ENCODE measurements at regions not wholly inside any gene's neighbourhood (a gene's known extent, or its start where the extent isn't known, plus 50 kb on each side); places are given as distances from the start of the nearest gene placed in this dataset.

- H3K27ac ChIP-seq (ENCODE audit: insufficient read depth, low read depth, low read length), result no peak overlapping the region
- DNase-seq (ENCODE audit: low read depth, low spot score) (no peak), FAIRE-seq (no peak)
- no peaks in the 10 kb centered on the region for H3K4me1 ChIP-seq (ENCODE audit: control insufficient read depth, extremely low read depth, insufficient read depth, low read length)
- intact Hi-C loops (cut with micrococcal nuclease) (no loop called here), dilution Hi-C loops (cut with MboI; ENCODE audit: extremely low pct_ligation_motif_present, low sequenced_read_pairs) (no loop called here)
- H3K4me2 ChIP-seq (ENCODE audit: insufficient read depth, low read length), result no peak overlapping the region
- TF ChIP-seq POLR2A (IDR thresholded peaks at IDR 0.05; ENCODE audit: low read depth, low read length) (no peak), EZH2 (IDR thresholded peaks at IDR 0.05; ENCODE audit: borderline replicate concordance, low read depth, low read length, severe bottlenecking) (no peak), MYC (IDR thresholded peaks at IDR 0.05; ENCODE audit: low read depth, low read length) (no peak), GATA2 (IDR thresholded peaks at IDR 0.05; ENCODE audit: insufficient read depth, insufficient read length, low read depth, low read length) (no peak), CTCF (IDR thresholded peaks at IDR 0.05; ENCODE audit: extremely low read depth in 1 of 2, insufficient read depth in 1 of 2, low read depth in 1 of 2, low read length in 2 of 2) (no peak), FOS (IDR thresholded peaks at IDR 0.05; ENCODE audit: borderline replicate concordance, insufficient read depth, low read length) (no peak), JUN (IDR thresholded peaks at IDR 0.05; ENCODE audit: borderline replicate concordance, insufficient read depth, insufficient read length, low read depth) (no peak), POLR2AphosphoS5 (IDR thresholded peaks at IDR 0.05; ENCODE audit: insufficient read depth, low read depth, low read length) (no peak)
- TF ChIP-seq, protein P1, sequence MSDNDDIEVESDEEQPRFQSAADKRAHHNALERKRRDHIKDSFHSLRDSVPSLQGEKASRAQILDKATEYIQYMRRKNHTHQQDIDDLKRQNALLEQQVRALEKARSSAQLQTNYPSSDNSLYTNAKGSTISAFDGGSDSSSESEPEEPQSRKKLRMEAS (IDR thresholded peaks at IDR 0.05; ENCODE audit: insufficient read depth, insufficient read length), result no peak
- no peaks in the 10 kb centered on the region for H3K79me2 ChIP-seq (ENCODE audit: control insufficient read depth, insufficient read depth, low read length)
- H3K9ac ChIP-seq (replicated peaks; ENCODE audit: extremely low read depth, insufficient read depth, low read length), result no peak overlapping the region
- H3K9me3 ChIP-seq (replicated peaks; ENCODE audit: control insufficient read depth, insufficient read depth, low read length), result peaks cover 5% of the 10 kb centered on the region
- no peaks in the 10 kb centered on the region for H3K36me3 ChIP-seq (ENCODE audit: control insufficient read depth in 2 of 2, extremely low read depth in 1 of 2, insufficient read depth in 2 of 2, low read length in 2 of 2)
- H2AFZ ChIP-seq (ENCODE audit: low read depth, low read length), result no peak overlapping the region
- H3K9me1 ChIP-seq (replicated peaks; ENCODE audit: control insufficient read depth, extremely low read depth, insufficient read depth, low read length), result no peaks in the 10 kb centered on the region
- H3K4me3 ChIP-seq (replicated peaks in 1 of 3; ENCODE audit: insufficient read depth in 1 of 3, low read depth in 1 of 3, low read length in 3 of 3), result no peak overlapping the region
- no peaks in the 10 kb centered on the region for H3K27me3 ChIP-seq (ENCODE audit: control insufficient read depth in 2 of 2, insufficient read depth in 2 of 2, low read length in 2 of 2)
- no TSS peak for BruUV-seq (replicated peaks)
- ChIA-PET POLR2A (no interaction called here), CTCF (no interaction called here)
- H4K20me1 ChIP-seq (replicated peaks; ENCODE audit: control insufficient read depth, extremely low read depth, insufficient read depth, low read length), result no peaks in the 10 kb centered on the region
These were observed 409.9 kb upstream of the ADAMTS16 start for GRCh38 chr5:4730279-4730678.
